ENCODE measurements at regions not wholly inside any gene's neighbourhood (a gene's known extent, or its start where the extent isn't known, plus 50 kb on each side); places are given as distances from the start of the nearest gene placed in this dataset.

GRCh38 chr3:168249205-168249549 is 153.5 kb upstream of the GOLIM4 start:
- peaks cover 7% of the 10 kb centered on the region for H3K4me1 Mint-ChIP-seq (ENCODE audit: insufficient read depth, unreplicated experiment)
- H3K9me3 Mint-ChIP-seq (ENCODE audit: unreplicated experiment), result no peaks in the 10 kb centered on the region
- H3K4me3 Mint-ChIP-seq (ENCODE audit: unreplicated experiment), result peak overlapping the region; percentile 69
- CTCF ChIA-PET, result no interaction called here
- no TSS peak for BruUV-seq (replicated peaks)
- no peaks in the 10 kb centered on the region for H3K36me3 Mint-ChIP-seq (ENCODE audit: insufficient read depth, unreplicated experiment)
- intact Hi-C loops (cut with micrococcal nuclease), result no loop called here
- DNase-seq (ENCODE audit: unreplicated experiment), result no peak
- H3K27ac Mint-ChIP-seq (ENCODE audit: low read depth, unreplicated experiment), result no peak overlapping the region
- TF ChIP-seq CTCF (IDR thresholded peaks at IDR 0.05; ENCODE audit: unreplicated experiment), result no peak
- H3K27me3 Mint-ChIP-seq (ENCODE audit: insufficient read depth, unreplicated experiment), result peaks cover 93% of the 10 kb centered on the region
- POLR2A ChIA-PET, result no interaction called here

- Mint-ChIP-seq H3K4me3 (ENCODE audit: unreplicated experiment) (peak overlapping the region; percentile 69), H3K4me1 (ENCODE audit: insufficient read depth, unreplicated experiment) (peaks cover 7% of the 10 kb centered on the region), H3K36me3 (ENCODE audit: insufficient read depth, unreplicated experiment) (no peaks in the 10 kb centered on the region), H3K27ac (ENCODE audit: low read depth, unreplicated experiment) (no peak overlapping the region), H3K27me3 (ENCODE audit: insufficient read depth, unreplicated experiment) (peaks cover 95% of the 10 kb centered on the region), H3K9me3 (ENCODE audit: unreplicated experiment) (no peaks in the 10 kb centered on the region)
- no TSS peak for BruUV-seq (replicated peaks)
- peak; percentile 9 for DNase-seq (ENCODE audit: unreplicated experiment)
- no peak for TF ChIP-seq CTCF (IDR thresholded peaks at IDR 0.05; ENCODE audit: unreplicated experiment)
- CTCF ChIA-PET, result interaction anchor here (0.6 to 0.7 kb wide), 2 partner anchors 22 to 242 kb away, joined by 3 to 4 read pairs; no protein-coding TSS in a partner anchor
- POLR2A ChIA-PET, result no interaction called here
- intact Hi-C loops (cut with micrococcal nuclease), result no loop called here
Measured at GRCh38 chr3:168248383-168249204, 152.9 kb upstream of the GOLIM4 start.

GRCh38 chr3:168241156-168241555 is 145.4 kb upstream of the GOLIM4 start:
- DNase-seq (ENCODE audit: unreplicated experiment), result no peak
- CTCF ChIA-PET, result no interaction called here
- peaks cover 86% of the 10 kb centered on the region for H3K27me3 Mint-ChIP-seq (ENCODE audit: insufficient read depth, unreplicated experiment)

GRCh38 chr3:168239287-168239686 is 143.6 kb upstream of the GOLIM4 start:
- no peak for TF ChIP-seq CTCF (IDR thresholded peaks at IDR 0.05; ENCODE audit: unreplicated experiment)
- CTCF ChIA-PET, result interaction anchor here (0.6 to 1.2 kb wide), 3 partner anchors 24 to 608 kb away, joined by 3 to 5 read pairs (median 3); no protein-coding TSS in a partner anchor
- H3K36me3 Mint-ChIP-seq (ENCODE audit: insufficient read depth, unreplicated experiment), result no peaks in the 10 kb centered on the region
- H3K27me3 Mint-ChIP-seq (ENCODE audit: insufficient read depth, unreplicated experiment), result peaks cover 67% of the 10 kb centered on the region
- no peak overlapping the region for H3K4me3 Mint-ChIP-seq (ENCODE audit: unreplicated experiment)
- no peaks in the 10 kb centered on the region for H3K4me1 Mint-ChIP-seq (ENCODE audit: insufficient read depth, unreplicated experiment)
- DNase-seq (ENCODE audit: unreplicated experiment), result no peak
- H3K27ac Mint-ChIP-seq (ENCODE audit: low read depth, unreplicated experiment), result no peak overlapping the region
- POLR2A ChIA-PET, result no interaction called here
- no TSS peak for BruUV-seq (replicated peaks)
- no peaks in the 10 kb centered on the region for H3K9me3 Mint-ChIP-seq (ENCODE audit: unreplicated experiment)
- intact Hi-C loops (cut with micrococcal nuclease), result no loop called here

More at GRCh38 chr3:168241156-168241555, 145.4 kb upstream of the GOLIM4 start:
- no peaks in the 10 kb centered on the region for H3K36me3 Mint-ChIP-seq (ENCODE audit: insufficient read depth, unreplicated experiment)
- BruUV-seq (replicated peaks), result no TSS peak
- POLR2A ChIA-PET, result no interaction called here
- no peak overlapping the region for H3K27ac Mint-ChIP-seq (ENCODE audit: low read depth, unreplicated experiment)
- intact Hi-C loops (cut with micrococcal nuclease), result no loop called here
- H3K9me3 Mint-ChIP-seq (ENCODE audit: unreplicated experiment), result no peaks in the 10 kb centered on the region
- TF ChIP-seq CTCF (IDR thresholded peaks at IDR 0.05; ENCODE audit: unreplicated experiment), result no peak
- H3K4me3 Mint-ChIP-seq (ENCODE audit: unreplicated experiment), result no peak overlapping the region
- no peaks in the 10 kb centered on the region for H3K4me1 Mint-ChIP-seq (ENCODE audit: insufficient read depth, unreplicated experiment)
